GM23338 (cell line): ENCODE measurements at regions not wholly inside any gene's neighbourhood (a gene's known extent, or its start where the extent isn't known, plus 50 kb on each side); places are given as distances from the start of the nearest gene placed in this dataset.

Experiments used
- ATAC-seq: fragments of 200-7000 bp; cut with Tn5 transposase; 3 replicates; pipeline ENCODE4 v1.9.1; 2020
- DNase-seq: peaks from one replicate; pipeline ENCODE4 v3.0.0-alpha.2; 2015; ENCODE audit warnings: low spot score
- H2AFZ ChIP-seq: fragments of 200-600 bp; sonication (generic); 2 replicates; pipeline ENCODE4 v1.8.0; 2016; ENCODE audit warnings: antibody characterized with exemption, mild to moderate bottlenecking, moderate library complexity
- H3F3A ChIP-seq: fragments of 200-600 bp; sonication (generic); replicated peaks from 2 replicates; pipeline ENCODE4 v1.8.0; 2017; ENCODE audit warnings: antibody characterized with exemption, mixed run types, low read depth
- H3K27ac ChIP-seq: fragments of 200-600 bp; sonication (generic); 2 replicates; pipeline ENCODE4 v1.6.1; 2016; ENCODE audit warnings: low read depth
- H3K27me3 ChIP-seq: fragments of 200-600 bp; sonication (generic); 2 replicates; pipeline ENCODE4 v1.8.0; 2016; ENCODE audit warnings: mild to moderate bottlenecking, mixed run types, moderate library complexity; ENCODE audit not compliant: insufficient read depth
- H3K36me3 ChIP-seq: fragments of 200-600 bp; sonication (generic); 2 replicates; pipeline ENCODE4 v1.8.0; 2016; ENCODE audit warnings: mild to moderate bottlenecking; ENCODE audit not compliant: insufficient read depth
- H3K4me1 ChIP-seq: fragments of 200-600 bp; sonication (generic); 2 replicates; pipeline ENCODE4 v1.8.0; 2016; ENCODE audit warnings: mild to moderate bottlenecking, moderate library complexity; ENCODE audit not compliant: insufficient read depth
- H3K4me2 ChIP-seq: fragments of 200-600 bp; sonication (generic); 2 replicates; pipeline ENCODE4 v1.7.1; 2017; ENCODE audit warnings: mixed run types
- H3K4me3 ChIP-seq: fragments of 200-600 bp; sonication (generic); 2 replicates; pipeline ENCODE4 v1.6.1; 2016; ENCODE audit warnings: mixed run types
- H3K79me2 ChIP-seq: fragments of 200-600 bp; sonication (generic); replicated peaks from 2 replicates; pipeline ENCODE4 v1.8.0; 2017; ENCODE audit warnings: mild to moderate bottlenecking; ENCODE audit not compliant: insufficient read depth
- H3K9me2 ChIP-seq: fragments of 200-600 bp; sonication (generic); 2 replicates; pipeline ENCODE4 v1.8.0; 2017; ENCODE audit not compliant: insufficient read depth
- H4K20me1 ChIP-seq: fragments of 200-600 bp; sonication (generic); replicated peaks from 2 replicates; pipeline ENCODE4 v1.8.0; 2017; ENCODE audit warnings: mild to moderate bottlenecking; ENCODE audit not compliant: insufficient read depth
- H3K27ac Mint-ChIP-seq: 2 replicates; pipeline ENCODE4 v1.8.0; 2020; ENCODE audit warnings: inconsistent platforms, mild to moderate bottlenecking, moderate library complexity, mixed read lengths
- H3K27me3 Mint-ChIP-seq: 3 replicates; pipeline ENCODE4 v1.8.0; 2022; ENCODE audit warnings: low read depth, mild to moderate bottlenecking, moderate library complexity, mixed read lengths, inconsistent platforms; ENCODE audit not compliant: insufficient read depth, poor library complexity
- H3K36me3 Mint-ChIP-seq: 3 replicates; pipeline ENCODE4 v1.8.0; 2021; ENCODE audit warnings: low read depth, mild to moderate bottlenecking, inconsistent platforms, moderate library complexity, mixed read lengths
- H3K4me1 Mint-ChIP-seq: 3 replicates; pipeline ENCODE4 v1.8.0; 2020; ENCODE audit warnings: mild to moderate bottlenecking, inconsistent platforms, mixed read lengths
- H3K4me3 Mint-ChIP-seq: 3 replicates; pipeline ENCODE4 v1.8.0; 2021; ENCODE audit warnings: moderate library complexity, mild to moderate bottlenecking, inconsistent platforms, mixed read lengths
- H3K9me3 Mint-ChIP-seq: 3 replicates; pipeline ENCODE4 v1.8.0; 2020; ENCODE audit warnings: moderate library complexity, mild to moderate bottlenecking, inconsistent platforms, mixed read lengths
- CREB1 ChIP-seq: fragments of 250-450 bp; sonication (Bioruptor Pico); IDR thresholded peaks from 2 replicates; pipeline ENCODE4 v1.5.0; 2020; ENCODE audit warnings: low read depth, mild to moderate bottlenecking, moderate library complexity
- CTCF ChIP-seq, 2 experiments: fragments of 200-600 bp in 1 of 2; sonication (generic) in 1 of 2; conservative IDR thresholded peaks; 2 replicates each; pipeline versions ENCODE4 v1.5.1 to v1.6.1; 2016 to 2017; ENCODE audit warnings: antibody characterized with exemption in 2 of 2, low read depth in 2 of 2, mild to moderate bottlenecking in 2 of 2, moderate library complexity in 1 of 2
- ETS1 ChIP-seq: IDR thresholded peaks from 2 replicates; pipeline ENCODE4 v1.6.1; 2016; ENCODE audit warnings: antibody characterized with exemption
- EZH2 ChIP-seq: fragments of 200-600 bp; sonication (generic); IDR thresholded peaks from one replicate; pipeline ENCODE4 v1.8.0; 2017; ENCODE audit warnings: antibody characterized with exemption, mild to moderate bottlenecking, low read depth; ENCODE audit not compliant: unreplicated experiment
- EZH2phosphoT487 ChIP-seq: fragments of 200-600 bp; sonication (generic); IDR thresholded peaks from one replicate; pipeline ENCODE4 v1.8.1; 2018; ENCODE audit warnings: antibody characterized with exemption; ENCODE audit not compliant: unreplicated experiment
- JUNB ChIP-seq: IDR thresholded peaks from one replicate; pipeline ENCODE4 v1.6.1; 2016; ENCODE audit warnings: antibody characterized with exemption; ENCODE audit not compliant: unreplicated experiment
- NANOG ChIP-seq: IDR thresholded peaks from 2 replicates; pipeline ENCODE4 v1.6.1; 2016; ENCODE audit warnings: antibody characterized with exemption, borderline replicate concordance
- POLR2AphosphoS5 ChIP-seq: IDR thresholded peaks from 2 replicates; pipeline ENCODE4 v1.6.1; 2016; ENCODE audit warnings: antibody characterized with exemption, low read depth
- REST ChIP-seq: IDR thresholded peaks from one replicate; pipeline ENCODE4 v1.6.1; 2018; ENCODE audit warnings: antibody characterized with exemption; ENCODE audit not compliant: unreplicated experiment
- STAT1 ChIP-seq: IDR thresholded peaks from one replicate; pipeline ENCODE4 v1.6.1; 2016; ENCODE audit warnings: antibody characterized with exemption; ENCODE audit not compliant: unreplicated experiment
- ZNF114 ChIP-seq: fragments of 250-450 bp; sonication (Bioruptor Pico); IDR thresholded peaks from 2 replicates; pipeline ENCODE4 v1.5.0; 2020; ENCODE audit warnings: mild to moderate bottlenecking, moderate library complexity
- ZNF331 ChIP-seq: fragments of 250-450 bp; sonication (Bioruptor Pico); IDR thresholded peaks from 2 replicates; pipeline ENCODE4 v1.5.0; 2020; ENCODE audit warnings: low read depth, mild to moderate bottlenecking, moderate library complexity
- ZNF462 ChIP-seq: fragments of 250-450 bp; sonication (Bioruptor Pico); IDR thresholded peaks from 2 replicates; pipeline ENCODE4 v1.5.0; 2020; ENCODE audit warnings: mild to moderate bottlenecking, moderate library complexity

- no peak overlapping the region for H3K27ac ChIP-seq
- Mint-ChIP-seq H3K36me3 (no peaks in the 10 kb centered on the region), H3K27me3 (no peaks in the 10 kb centered on the region), H3K9me3 (peaks cover 3% of the 10 kb centered on the region; the same call in 1 of the 3 replicates), H3K4me1 (no peaks in the 10 kb centered on the region), H3K4me3 (no peak overlapping the region), H3K27ac (no peak overlapping the region)
- no peaks in the 10 kb centered on the region for H3K79me2 ChIP-seq
- no peak overlapping the region for H3K4me2 ChIP-seq
- no peak for ATAC-seq
- no peak overlapping the region for H2AFZ ChIP-seq
- H3F3A ChIP-seq: no peaks in the 10 kb centered on the region
- H3K27me3 ChIP-seq: no peaks in the 10 kb centered on the region
- no peak for DNase-seq
- TF ChIP-seq POLR2AphosphoS5 (no peak), ZNF114 (CRISPR knock-in tag) (no peak), EZH2 (no peak), EZH2phosphoT487 (no peak), STAT1 (no peak), REST (no peak), CREB1 (no peak), ETS1 (no peak), JUNB (no peak), CTCF (conservative IDR thresholded peaks at IDR 0.05; ENCODE audit: low read depth in 2 of 2) (no peak), NANOG (no peak), ZNF462 (CRISPR knock-in tag) (no peak), ZNF331 (CRISPR knock-in tag) (no peak)
- no peaks in the 10 kb centered on the region for H3K9me2 ChIP-seq
- H3K4me3 ChIP-seq: no peak overlapping the region
- H4K20me1 ChIP-seq: no peaks in the 10 kb centered on the region
- no peaks in the 10 kb centered on the region for H3K4me1 ChIP-seq
- H3K36me3 ChIP-seq: no peaks in the 10 kb centered on the region
Observed at GRCh38 chr7:110326966-110327365, 764.0 kb upstream of the LRRN3 start.
